Osteoblast (primary cell): ENCODE measurements at regions not wholly inside any gene's neighbourhood (a gene's known extent, or its start where the extent isn't known, plus 50 kb on each side); places are given as distances from the start of the nearest gene placed in this dataset.

ENCODE experiments used
- DNase-seq: peaks from one replicate; pipeline ENCODE4 v3.0.0; 2011; ENCODE audit warnings: low spot score, mixed read lengths; ENCODE audit not compliant: insufficient read length; ENCODE audit errors: missing footprints
- H2AFZ ChIP-seq: 2 replicates; pipeline ENCODE4 v1.6.0; 2011; ENCODE audit warnings: mild to moderate bottlenecking, low read length
- H3K27ac ChIP-seq: 2 replicates; pipeline ENCODE4 v1.5.1; 2011; ENCODE audit warnings: mild to moderate bottlenecking, low read depth, low read length, moderate library complexity
- H3K27me3 ChIP-seq: 2 replicates; pipeline ENCODE4 v1.6.0; 2012; ENCODE audit warnings: mild to moderate bottlenecking, control low read depth, inconsistent platforms, low read length, moderate library complexity; ENCODE audit not compliant: insufficient read depth
- H3K36me3 ChIP-seq: 2 replicates; pipeline ENCODE4 v1.5.1; 2011; ENCODE audit warnings: mild to moderate bottlenecking, low read length, control low read depth, moderate library complexity; ENCODE audit not compliant: insufficient read depth
- H3K4me1 ChIP-seq: 2 replicates; pipeline ENCODE4 v1.5.1; 2011; ENCODE audit warnings: mild to moderate bottlenecking, low read length, control low read depth, moderate library complexity; ENCODE audit not compliant: insufficient read depth
- H3K4me2 ChIP-seq: 2 replicates; pipeline ENCODE4 v1.6.0; 2011; ENCODE audit warnings: mild to moderate bottlenecking, low read length; ENCODE audit not compliant: insufficient read depth
- H3K4me3 ChIP-seq: fragments of 200-600 bp; sonication (generic); 3 replicates; pipeline ENCODE4 v1.5.1; 2012; ENCODE audit warnings: mild to moderate bottlenecking, low read length, inconsistent platforms; ENCODE audit not compliant: insufficient read depth
- H3K79me2 ChIP-seq: 2 replicates; pipeline ENCODE4 v1.6.0; 2012; ENCODE audit warnings: mild to moderate bottlenecking, low read length, control low read depth, inconsistent platforms; ENCODE audit not compliant: insufficient read depth
- H3K9me3 ChIP-seq: 2 replicates; pipeline ENCODE4 v1.5.1; 2011; ENCODE audit warnings: low read depth, low read length, control low read depth
- H4K20me1 ChIP-seq: 2 replicates; pipeline ENCODE4 v1.6.0; 2012; ENCODE audit warnings: mild to moderate bottlenecking, low read length, control low read depth; ENCODE audit not compliant: insufficient read depth
- CTCF ChIP-seq: IDR thresholded peaks from 2 replicates; pipeline ENCODE4 v1.5.1; 2011; ENCODE audit warnings: mild to moderate bottlenecking, low read depth, low read length, moderate library complexity; ENCODE audit errors: extremely low read depth

GRCh38 chr4:54368281-54369265 is 139.5 kb downstream of the PDGFRA start:
- no peak overlapping the region for H2AFZ ChIP-seq
- no peak for TF ChIP-seq CTCF
- H3K27ac ChIP-seq, result no peak overlapping the region
- H3K9me3 ChIP-seq, result no peaks in the 10 kb centered on the region
- no peak for DNase-seq
- no peak overlapping the region for H3K4me3 ChIP-seq
- H3K4me1 ChIP-seq, result no peaks in the 10 kb centered on the region
- peaks cover 3% of the 10 kb centered on the region for H3K27me3 ChIP-seq
- no peaks in the 10 kb centered on the region for H3K36me3 ChIP-seq
- no peak overlapping the region for H3K4me2 ChIP-seq
- H3K79me2 ChIP-seq, result no peaks in the 10 kb centered on the region
- H4K20me1 ChIP-seq, result no peaks in the 10 kb centered on the region

GRCh38 chr4:54371173-54371572 is 142.1 kb downstream of the PDGFRA start:
- Histone ChIP-seq H4K20me1 (no peaks in the 10 kb centered on the region), H3K4me2 (no peak overlapping the region)
- DNase-seq, result no peak

GRCh38 chr4:54372951-54373350 is 143.9 kb downstream of the PDGFRA start:
- Histone ChIP-seq H4K20me1 (no peaks in the 10 kb centered on the region), H3K79me2 (no peaks in the 10 kb centered on the region), H2AFZ (no peak overlapping the region), H3K27me3 (peaks cover 3% of the 10 kb centered on the region), H3K4me1 (no peaks in the 10 kb centered on the region), H3K36me3 (no peaks in the 10 kb centered on the region), H3K27ac (no peak overlapping the region), H3K4me2 (no peak overlapping the region), H3K9me3 (no peaks in the 10 kb centered on the region), H3K4me3 (no peak overlapping the region)
- TF ChIP-seq CTCF, result no peak
- no peak for DNase-seq

More at GRCh38 chr4:54371173-54371572, 142.1 kb downstream of the PDGFRA start:
- Histone ChIP-seq H3K27me3 (peaks cover 3% of the 10 kb centered on the region), H3K9me3 (no peaks in the 10 kb centered on the region), H3K27ac (no peak overlapping the region), H3K36me3 (no peaks in the 10 kb centered on the region), H3K4me1 (no peaks in the 10 kb centered on the region), H2AFZ (no peak overlapping the region), H3K79me2 (no peaks in the 10 kb centered on the region), H3K4me3 (no peak overlapping the region)
- no peak for TF ChIP-seq CTCF

GRCh38 chr4:54373718-54374210 is 144.7 kb downstream of the PDGFRA start:
- Histone ChIP-seq H3K4me2 (no peak overlapping the region), H3K79me2 (no peaks in the 10 kb centered on the region), H3K4me3 (no peak overlapping the region), H3K4me1 (no peaks in the 10 kb centered on the region), H3K27me3 (peaks cover 3% of the 10 kb centered on the region), H3K36me3 (no peaks in the 10 kb centered on the region), H4K20me1 (no peaks in the 10 kb centered on the region), H3K9me3 (peaks cover 1% of the 10 kb centered on the region), H3K27ac (no peak overlapping the region), H2AFZ (no peak overlapping the region)
- no peak for TF ChIP-seq CTCF
- no peak for DNase-seq
